ENCODE measurements at regions not wholly inside any gene's neighbourhood (a gene's known extent, or its start where the extent isn't known, plus 50 kb on each side); places are given as distances from the start of the nearest gene placed in this dataset.

DNA sequence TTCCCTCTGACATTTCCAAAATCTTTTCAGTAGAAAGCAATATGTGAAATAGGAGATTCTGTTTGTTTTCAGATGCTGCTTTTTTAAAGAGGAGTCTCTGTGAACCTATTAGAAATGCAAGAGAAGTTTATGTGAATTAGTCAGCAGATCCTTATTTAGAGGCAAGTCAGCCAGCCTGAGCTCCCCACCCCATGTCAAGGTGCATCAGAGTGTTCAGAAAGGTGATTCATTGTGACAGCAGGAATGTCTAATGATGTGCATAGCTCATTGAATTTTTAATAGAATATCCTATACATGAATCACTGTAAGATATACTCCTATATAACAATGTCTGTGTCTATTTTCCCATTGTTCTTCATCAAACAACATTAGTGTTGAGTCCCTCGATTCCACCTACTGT, 1222.4 kb upstream of the USP15 start:
- H3K4me3 ChIP-seq (ENCODE audit: insufficient read depth, low read depth, low read length), result no peak overlapping the region
- no peak overlapping the region for H3K27ac ChIP-seq (ENCODE audit: insufficient read depth, low read depth, low read length, poor library complexity, severe bottlenecking)
- WGBS, 2 experiments, result 73 to 85% methylated on average over 1 of the region's 1 CpG
- H3K36me3 ChIP-seq (ENCODE audit: control insufficient read depth, insufficient read depth, low read length), result no peaks in the 10 kb centered on the region
- H3K27me3 ChIP-seq (ENCODE audit: control insufficient read depth, insufficient read depth, low read length, poor library complexity, severe bottlenecking), result no peaks in the 10 kb centered on the region
- H3K9me3 ChIP-seq (ENCODE audit: control insufficient read depth, low read length), result no peaks in the 10 kb centered on the region
- no peaks in the 10 kb centered on the region for H3K4me1 ChIP-seq (ENCODE audit: control insufficient read depth, insufficient read depth, low read length)

- Histone ChIP-seq H3K4me1 (ENCODE audit: control insufficient read depth, insufficient read depth, low read length) (no peaks in the 10 kb centered on the region), H3K4me3 (ENCODE audit: insufficient read depth, low read depth, low read length) (no peak overlapping the region)
- WGBS, 2 experiments, result 84 to 85% methylated on average over 3 of the region's 3 CpGs
Observed at GRCh38 chr12:61043838-61044237, 1216.4 kb upstream of the USP15 start.

GRCh38 chr12:61044766-61045165, 1215.4 kb upstream of the USP15 start:
- Histone ChIP-seq H3K9me3 (ENCODE audit: control insufficient read depth, low read length) (no peaks in the 10 kb centered on the region), H3K4me1 (ENCODE audit: control insufficient read depth, insufficient read depth, low read length) (no peaks in the 10 kb centered on the region), H3K4me3 (ENCODE audit: insufficient read depth, low read depth, low read length) (no peak overlapping the region), H3K36me3 (ENCODE audit: control insufficient read depth, insufficient read depth, low read length) (no peaks in the 10 kb centered on the region), H3K27ac (ENCODE audit: insufficient read depth, low read depth, low read length, poor library complexity, severe bottlenecking) (no peak overlapping the region), H3K27me3 (ENCODE audit: control insufficient read depth, insufficient read depth, low read length, poor library complexity, severe bottlenecking) (no peaks in the 10 kb centered on the region)
- 100% methylated on average over 2 of the region's 3 CpGs for WGBS, 2 experiments

More at GRCh38 chr12:61043838-61044237, 1216.4 kb upstream of the USP15 start:
- Histone ChIP-seq H3K27me3 (ENCODE audit: control insufficient read depth, insufficient read depth, low read length, poor library complexity, severe bottlenecking) (no peaks in the 10 kb centered on the region), H3K27ac (ENCODE audit: insufficient read depth, low read depth, low read length, poor library complexity, severe bottlenecking) (no peak overlapping the region), H3K9me3 (ENCODE audit: control insufficient read depth, low read length) (no peaks in the 10 kb centered on the region), H3K36me3 (ENCODE audit: control insufficient read depth, insufficient read depth, low read length) (no peaks in the 10 kb centered on the region)

DNA sequence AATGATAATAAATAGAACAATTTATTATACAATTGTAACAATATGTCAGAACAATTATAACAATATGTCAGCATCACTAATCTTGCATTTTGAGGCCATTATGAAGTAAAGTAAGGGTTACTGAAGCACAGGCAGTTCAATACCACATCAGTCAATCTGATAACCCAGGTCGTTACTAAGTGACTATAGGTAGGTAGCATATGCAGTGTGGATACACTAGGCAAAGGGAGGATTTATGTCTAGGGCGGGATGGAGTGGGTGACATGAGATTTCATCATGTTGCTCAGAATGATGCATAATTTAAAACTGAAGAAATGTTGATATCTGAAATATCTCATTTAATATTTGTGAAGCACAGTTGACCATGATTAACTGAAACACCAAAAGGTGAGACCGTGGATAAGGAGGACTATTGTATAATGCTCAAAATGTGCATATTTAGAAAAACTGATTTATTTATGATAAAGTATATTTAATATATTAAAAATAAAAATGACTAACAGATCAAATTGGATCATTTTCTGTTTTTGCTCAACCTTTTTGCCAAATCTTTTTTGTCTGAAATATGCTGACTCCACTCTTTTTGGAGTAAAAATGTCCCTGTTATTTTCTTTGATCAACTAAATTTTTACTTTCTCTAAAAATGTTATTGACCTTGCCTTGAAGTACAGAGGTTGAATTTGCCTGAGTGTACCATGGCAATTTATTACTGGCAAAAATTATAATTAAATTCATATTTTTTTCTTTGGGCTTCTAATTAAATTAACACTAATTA, 1189.4 kb upstream of the USP15 start:
- H3K27me3 ChIP-seq (ENCODE audit: control insufficient read depth, insufficient read depth, low read length, poor library complexity, severe bottlenecking), result no peaks in the 10 kb centered on the region
- no peaks in the 10 kb centered on the region for H3K36me3 ChIP-seq (ENCODE audit: control insufficient read depth, insufficient read depth, low read length)
- H3K4me3 ChIP-seq (ENCODE audit: insufficient read depth, low read depth, low read length), result no peak overlapping the region
- no peaks in the 10 kb centered on the region for H3K9me3 ChIP-seq (ENCODE audit: control insufficient read depth, low read length)
- H3K4me1 ChIP-seq (ENCODE audit: control insufficient read depth, insufficient read depth, low read length), result no peaks in the 10 kb centered on the region
- no peak overlapping the region for H3K27ac ChIP-seq (ENCODE audit: insufficient read depth, low read depth, low read length, poor library complexity, severe bottlenecking)
- 86 to 90% methylated on average over 2 of the region's 3 CpGs for WGBS, 2 experiments

- Histone ChIP-seq H3K4me3 (ENCODE audit: insufficient read depth, low read depth, low read length) (no peak overlapping the region), H3K27me3 (ENCODE audit: control insufficient read depth, insufficient read depth, low read length, poor library complexity, severe bottlenecking) (no peaks in the 10 kb centered on the region), H3K9me3 (ENCODE audit: control insufficient read depth, low read length) (no peaks in the 10 kb centered on the region), H3K4me1 (ENCODE audit: control insufficient read depth, insufficient read depth, low read length) (no peaks in the 10 kb centered on the region), H3K27ac (ENCODE audit: insufficient read depth, low read depth, low read length, poor library complexity, severe bottlenecking) (no peak overlapping the region), H3K36me3 (ENCODE audit: control insufficient read depth, insufficient read depth, low read length) (no peaks in the 10 kb centered on the region)
Observed at GRCh38 chr12:61072717-61073116, 1187.5 kb upstream of the USP15 start.

- WGBS, 2 experiments, result 95 to 97% methylated on average over 2 of the region's 2 CpGs
- H3K4me3 ChIP-seq (ENCODE audit: insufficient read depth, low read depth, low read length), result no peak overlapping the region
- no peaks in the 10 kb centered on the region for H3K9me3 ChIP-seq (ENCODE audit: control insufficient read depth, low read length)
- H3K27ac ChIP-seq (ENCODE audit: insufficient read depth, low read depth, low read length, poor library complexity, severe bottlenecking), result no peak overlapping the region
- no peaks in the 10 kb centered on the region for H3K27me3 ChIP-seq (ENCODE audit: control insufficient read depth, insufficient read depth, low read length, poor library complexity, severe bottlenecking)
- no peaks in the 10 kb centered on the region for H3K36me3 ChIP-seq (ENCODE audit: control insufficient read depth, insufficient read depth, low read length)
- H3K4me1 ChIP-seq (ENCODE audit: control insufficient read depth, insufficient read depth, low read length), result peaks cover 4% of the 10 kb centered on the region
Observed at GRCh38 chr12:61095111-61095510, 1165.1 kb upstream of the USP15 start.

GRCh38 chr12:61098031-61098580, 1162.1 kb upstream of the USP15 start:
- Histone ChIP-seq H3K9me3 (ENCODE audit: control insufficient read depth, low read length) (no peaks in the 10 kb centered on the region), H3K4me1 (ENCODE audit: control insufficient read depth, insufficient read depth, low read length) (peaks cover 4% of the 10 kb centered on the region), H3K27me3 (ENCODE audit: control insufficient read depth, insufficient read depth, low read length, poor library complexity, severe bottlenecking) (no peaks in the 10 kb centered on the region), H3K36me3 (ENCODE audit: control insufficient read depth, insufficient read depth, low read length) (no peaks in the 10 kb centered on the region), H3K4me3 (ENCODE audit: insufficient read depth, low read depth, low read length) (no peak overlapping the region), H3K27ac (ENCODE audit: insufficient read depth, low read depth, low read length, poor library complexity, severe bottlenecking) (no peak overlapping the region)
- WGBS, 2 experiments, result 86 to 87% methylated on average over 7 of the region's 7 CpGs

DNA sequence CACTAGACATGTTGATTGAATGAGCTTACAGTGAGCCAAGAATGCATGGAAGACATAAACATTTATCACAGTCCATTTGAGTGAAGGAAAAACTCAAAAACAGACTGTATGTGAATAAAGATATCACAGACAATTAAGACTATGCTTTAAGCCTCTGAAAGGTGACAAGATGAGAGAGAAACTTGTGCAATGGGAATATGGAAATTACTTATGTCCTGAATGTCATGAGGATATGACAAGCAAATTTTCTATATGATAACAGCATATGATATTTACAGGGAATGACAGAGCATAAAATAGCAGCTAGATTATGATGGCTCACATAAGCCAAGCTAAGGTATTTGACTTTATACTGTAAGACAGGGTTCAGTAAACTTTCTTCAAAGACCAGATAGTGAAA, 1153.1 kb upstream of the USP15 start:
- Histone ChIP-seq H3K27me3 (ENCODE audit: control insufficient read depth, insufficient read depth, low read length, poor library complexity, severe bottlenecking) (no peaks in the 10 kb centered on the region), H3K4me3 (ENCODE audit: insufficient read depth, low read depth, low read length) (no peak overlapping the region), H3K9me3 (ENCODE audit: control insufficient read depth, low read length) (peaks cover 2% of the 10 kb centered on the region), H3K27ac (ENCODE audit: insufficient read depth, low read depth, low read length, poor library complexity, severe bottlenecking) (no peak overlapping the region), H3K4me1 (ENCODE audit: control insufficient read depth, insufficient read depth, low read length) (no peaks in the 10 kb centered on the region), H3K36me3 (ENCODE audit: control insufficient read depth, insufficient read depth, low read length) (no peaks in the 10 kb centered on the region)

DNA sequence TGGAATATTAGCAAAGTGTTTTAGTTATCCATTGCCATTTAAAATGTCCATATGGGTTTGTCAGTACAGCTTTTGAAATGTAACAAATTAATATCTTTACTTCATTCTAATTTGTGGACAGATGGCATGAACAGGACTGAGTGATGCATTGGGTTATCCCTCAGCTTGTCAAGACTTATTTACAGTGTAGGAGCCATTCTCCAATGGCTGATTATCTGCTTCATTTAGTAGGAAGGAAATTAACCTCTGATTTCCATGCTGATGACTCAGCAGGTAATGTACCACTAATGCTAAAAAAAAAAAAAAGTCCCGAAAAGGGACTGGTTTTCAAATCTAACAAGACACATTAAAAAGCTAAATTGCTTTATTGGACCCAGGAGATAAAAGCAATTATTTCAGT, 1149.0 kb upstream of the USP15 start:
- whole genome bisulfite sequencing, 2 experiments, result 83% methylated on average over 1 of the region's 1 CpG; no CpG with 5 or more reads in 1 of the 2 experiments
- Histone ChIP-seq H3K27ac (ENCODE audit: insufficient read depth, low read depth, low read length, poor library complexity, severe bottlenecking) (no peak overlapping the region), H3K4me1 (ENCODE audit: control insufficient read depth, insufficient read depth, low read length) (no peaks in the 10 kb centered on the region), H3K4me3 (ENCODE audit: insufficient read depth, low read depth, low read length) (no peak overlapping the region), H3K27me3 (ENCODE audit: control insufficient read depth, insufficient read depth, low read length, poor library complexity, severe bottlenecking) (no peaks in the 10 kb centered on the region), H3K9me3 (ENCODE audit: control insufficient read depth, low read length) (no peaks in the 10 kb centered on the region), H3K36me3 (ENCODE audit: control insufficient read depth, insufficient read depth, low read length) (no peaks in the 10 kb centered on the region)

DNA sequence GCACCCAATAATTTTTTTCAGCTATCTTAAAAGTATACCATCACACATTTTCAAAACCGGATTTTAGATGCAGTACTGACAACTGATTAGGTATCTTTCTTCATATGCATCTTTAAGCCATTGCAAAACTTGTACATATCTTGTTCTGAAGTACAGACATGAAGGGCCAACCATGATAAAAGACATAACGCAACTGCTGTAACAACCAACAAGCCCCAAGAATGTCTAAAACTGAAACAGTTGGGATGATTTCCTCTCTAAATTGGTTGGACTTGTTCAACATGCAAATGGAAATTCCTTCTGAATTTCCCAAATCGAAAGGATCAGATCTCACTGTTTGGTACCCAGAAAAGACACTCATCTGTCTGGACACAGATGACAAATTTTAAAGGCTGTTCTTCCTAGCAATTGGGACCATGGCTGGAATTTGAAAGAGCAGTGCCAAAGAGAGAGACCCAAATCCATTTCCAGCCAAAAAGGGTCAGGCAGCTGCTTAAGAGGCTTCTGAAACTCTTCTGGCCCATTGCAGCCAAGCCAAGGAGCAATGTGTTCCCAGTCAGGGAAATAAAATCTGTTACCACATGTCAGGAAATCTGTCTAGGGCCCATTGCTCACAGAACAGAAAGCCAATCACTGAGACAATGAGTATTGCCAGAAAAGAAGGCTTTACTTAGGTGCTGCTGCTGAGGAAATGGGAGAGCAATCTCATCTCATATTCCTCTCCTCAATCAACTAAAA, 1122.4 kb upstream of the USP15 start:
- no peaks in the 10 kb centered on the region for H3K4me1 ChIP-seq (ENCODE audit: control insufficient read depth, insufficient read depth, low read length)
- 83 to 88% methylated on average over 3 of the region's 3 CpGs for WGBS, 2 experiments
- H3K4me3 ChIP-seq (ENCODE audit: insufficient read depth, low read depth, low read length), result no peak overlapping the region
- H3K9me3 ChIP-seq (ENCODE audit: control insufficient read depth, low read length), result no peaks in the 10 kb centered on the region
- H3K27ac ChIP-seq (ENCODE audit: insufficient read depth, low read depth, low read length, poor library complexity, severe bottlenecking), result no peak overlapping the region
- no peaks in the 10 kb centered on the region for H3K36me3 ChIP-seq (ENCODE audit: control insufficient read depth, insufficient read depth, low read length)
- H3K27me3 ChIP-seq (ENCODE audit: control insufficient read depth, insufficient read depth, low read length, poor library complexity, severe bottlenecking), result no peaks in the 10 kb centered on the region

Measured in ectodermal cell (in vitro differentiated cells).